ENCODE measurements at regions not wholly inside any gene's neighbourhood (a gene's known extent, or its start where the extent isn't known, plus 50 kb on each side); places are given as distances from the start of the nearest gene placed in this dataset.

DNA sequence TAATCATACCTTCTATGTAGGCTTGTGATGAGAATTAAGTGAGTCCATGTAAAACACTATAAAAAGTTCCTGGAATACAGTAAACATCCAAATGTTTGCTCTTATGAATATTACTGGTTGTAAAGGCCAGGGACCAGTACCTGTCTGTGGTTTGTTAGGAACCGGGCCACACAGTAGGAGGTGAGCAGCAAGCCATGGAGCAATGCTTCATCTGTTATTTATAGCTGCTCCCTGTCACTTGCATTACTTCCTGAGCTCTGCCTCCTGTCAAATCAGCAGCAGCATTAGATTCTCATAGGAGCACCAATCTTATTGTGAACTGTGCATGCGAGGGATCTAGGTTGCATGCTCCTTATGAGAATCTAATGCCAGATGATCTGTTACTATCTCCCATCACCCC, 662.0 kb upstream of the ANKRD30A start:
- no peak for TF ChIP-seq POLR2AphosphoS5 (IDR thresholded peaks at IDR 0.05; ENCODE audit: low read depth, low read length)
- TF ChIP-seq POLR2A (IDR thresholded peaks at IDR 0.05; ENCODE audit: low read depth, low read length): no peak

Data from GM12892 (cell line).